Tibial nerve (tissue), 3 donors: ENCODE measurements at regions not wholly inside any gene's neighbourhood (a gene's known extent, or its start where the extent isn't known, plus 50 kb on each side); places are given as distances from the start of the nearest gene placed in this dataset.

Source experiments
- CTCF ChIP-seq, 5 experiments: fragments of 200-600 bp in 3 of 5; fragments of 450-650 bp in 2 of 5; sonication (generic) in 3 of 5; IDR thresholded peaks; one replicate each; pipeline ENCODE4 v1.5.1; 2016 to 2019; ENCODE audit warnings: antibody characterized with exemption in 5 of 5, mild to moderate bottlenecking in 3 of 5, moderate library complexity in 2 of 5
- POLR2A ChIP-seq, 2 donors: fragments of 450-650 bp; IDR thresholded peaks; one replicate each; pipeline ENCODE4 v1.6.1; 2017; ENCODE audit warnings: antibody characterized with exemption in 2 of 2, mild to moderate bottlenecking in 2 of 2, moderate library complexity in 2 of 2

GRCh38 chr5:72565513-72566289 is 58.5 kb upstream of the ZNF366 start:
- TF ChIP-seq CTCF (IDR thresholded peaks at IDR 0.05) (no peak), POLR2A (IDR thresholded peaks at IDR 0.05) (no peak)
